IMR-90 (cell line): ENCODE measurements at regions not wholly inside any gene's neighbourhood (a gene's known extent, or its start where the extent isn't known, plus 50 kb on each side); places are given as distances from the start of the nearest gene placed in this dataset.

Source experiments
- ATAC-seq: fragments of 200-7000 bp; cut with Tn5 transposase; 2 replicates; pipeline ENCODE4 v1.9.1; 2020; ENCODE audit warnings: low read depth, mild to moderate bottlenecking, moderate library complexity
- BruUV-seq: library from RNA; stranded (reverse); fragments of 400-500 nt; replicated peaks from 2 replicates; lab custom pipeline; 2021; lab: Mats Ljungman, UMichigan
- CTCF ChIA-PET: fragments of 300-600 bp; formaldehyde crosslinking; extraction: SDS; loops from one replicate; lab custom pipeline; 2021; ENCODE audit warnings: antibody characterized with exemption; lab: Yijun Ruan, JAX
- POLR2A ChIA-PET: fragments of 300-600 bp; sonication (Branson Sonifier 250); formaldehyde crosslinking; loops from one replicate; lab custom pipeline; 2022; ENCODE audit warnings: antibody characterized with exemption; ENCODE audit not compliant: unreplicated experiment; lab: Charles Lee
- DNase-seq: peaks from one replicate; pipeline ENCODE4 v3.0.0; 2013
- H2AFZ ChIP-seq: replicated peaks from 2 replicates; pipeline ENCODE3; 2013; ENCODE audit warnings: low read length, mild to moderate bottlenecking; ENCODE audit not compliant: poor library complexity
- H2AK5ac ChIP-seq: 2 replicates; pipeline ENCODE4 v1.6.1; 2013; ENCODE audit warnings: low read depth, low read length, inconsistent platforms
- H2AK9ac ChIP-seq: replicated peaks from 2 replicates; pipeline ENCODE3; 2013; ENCODE audit warnings: mild to moderate bottlenecking, low read depth, low read length, moderate library complexity; ENCODE audit not compliant: poor library complexity
- H2BK120ac ChIP-seq: 2 replicates; pipeline ENCODE4 v1.6.1; 2013; ENCODE audit warnings: low read depth, low read length, inconsistent platforms
- H2BK15ac ChIP-seq: 3 replicates; pipeline ENCODE4 v1.6.1; 2013; ENCODE audit warnings: low read depth, low read length, inconsistent platforms
- H2BK20ac ChIP-seq: 2 replicates; pipeline ENCODE4 v1.6.1; 2013; ENCODE audit warnings: low read depth, mild to moderate bottlenecking, inconsistent platforms, low read length, moderate library complexity
- H2BK5ac ChIP-seq: 2 replicates; pipeline ENCODE4 v1.6.1; 2013; ENCODE audit warnings: mild to moderate bottlenecking, low read depth, low read length, inconsistent platforms; ENCODE audit not compliant: poor library complexity, severe bottlenecking
- H3K14ac ChIP-seq: replicated peaks from 2 replicates; pipeline ENCODE4 v1.6.1; 2013; ENCODE audit warnings: low read depth, low read length, inconsistent platforms
- H3K18ac ChIP-seq: 2 replicates; pipeline ENCODE4 v1.6.1; 2013; ENCODE audit warnings: low read depth, low read length, control low read depth
- H3K23ac ChIP-seq: 2 replicates; pipeline ENCODE4 v1.6.1; 2013; ENCODE audit warnings: low read depth, low read length, inconsistent platforms
- H3K27ac ChIP-seq: 2 replicates; pipeline ENCODE4 v1.5.1; 2013; ENCODE audit warnings: mild to moderate bottlenecking, control low read depth, low read length; ENCODE audit not compliant: insufficient read depth
- H3K27me3 ChIP-seq: 2 replicates; pipeline ENCODE4 v1.6.1; 2013; ENCODE audit warnings: low read length; ENCODE audit not compliant: control insufficient read depth, insufficient read depth
- H3K36me3 ChIP-seq: 2 replicates; pipeline ENCODE4 v1.6.1; 2013; ENCODE audit warnings: low read length, mixed read lengths; ENCODE audit not compliant: control insufficient read depth, insufficient read depth
- H3K4ac ChIP-seq: 2 replicates; pipeline ENCODE4 v1.6.1; 2013; ENCODE audit warnings: low read depth, low read length, inconsistent platforms
- H3K4me1 ChIP-seq: 2 replicates; pipeline ENCODE4 v1.6.1; 2013; ENCODE audit warnings: low read length, mixed read lengths; ENCODE audit not compliant: control insufficient read depth, insufficient read depth
- H3K4me2 ChIP-seq: 2 replicates; pipeline ENCODE4 v1.6.1; 2013; ENCODE audit warnings: low read depth, mild to moderate bottlenecking, control low read depth, low read length, moderate library complexity
- H3K4me3 ChIP-seq: 2 replicates; pipeline ENCODE4 v1.5.1; 2013; ENCODE audit warnings: low read depth, mild to moderate bottlenecking, control low read depth, low read length, moderate library complexity; ENCODE audit not compliant: insufficient read depth
- H3K56ac ChIP-seq: 2 replicates; pipeline ENCODE4 v1.6.1; 2013; ENCODE audit warnings: low read length, inconsistent platforms; ENCODE audit not compliant: insufficient read depth; ENCODE audit errors: extremely low read depth
- H3K79me1 ChIP-seq, 2 experiments: 2 replicates each; pipeline ENCODE4 v1.6.1; 2013; ENCODE audit warnings: low read length in 2 of 2, inconsistent platforms in 1 of 2, low read depth in 1 of 2
- H3K9ac ChIP-seq: 2 replicates; pipeline ENCODE4 v1.6.1; 2013; ENCODE audit warnings: low read depth, low read length, control low read depth
- H3K9me1 ChIP-seq: 2 replicates; pipeline ENCODE4 v1.6.1; 2013; ENCODE audit warnings: low read length, inconsistent platforms; ENCODE audit not compliant: insufficient read depth
- H3K9me3 ChIP-seq: 2 replicates; pipeline ENCODE4 v1.6.1; 2013; ENCODE audit warnings: low read length; ENCODE audit not compliant: control insufficient read depth, insufficient read depth
- H4K20me1 ChIP-seq: 2 replicates; pipeline ENCODE4 v1.6.1; 2013; ENCODE audit warnings: low read length, inconsistent platforms; ENCODE audit not compliant: insufficient read depth
- H4K5ac ChIP-seq: 2 replicates; pipeline ENCODE4 v1.6.1; 2013; ENCODE audit warnings: mild to moderate bottlenecking, low read depth, low read length, control low read depth
- H4K8ac ChIP-seq, 2 experiments: 2 replicates each; pipeline ENCODE4 v1.6.1; 2013; ENCODE audit warnings: low read depth in 2 of 2, low read length in 2 of 2, control low read depth in 1 of 2, inconsistent platforms in 1 of 2
- H4K91ac ChIP-seq: 2 replicates; pipeline ENCODE4 v1.6.1; 2013; ENCODE audit warnings: low read depth, low read length, inconsistent platforms; ENCODE audit not compliant: insufficient read depth
- BHLHE40 ChIP-seq: fragments of 150-350 bp; IDR thresholded peaks from 2 replicates; pipeline ENCODE4 v1.6.1; 2016; ENCODE audit warnings: mild to moderate bottlenecking, low read depth, low read length
- CEBPB ChIP-seq: IDR thresholded peaks from 2 replicates; pipeline ENCODE4 v1.6.1; 2012; ENCODE audit warnings: low read depth, low read length, improper control_type of control experiment
- CHD1 ChIP-seq: IDR thresholded peaks from 2 replicates; pipeline ENCODE4 v1.6.1; 2012; ENCODE audit warnings: low read depth, low read length, improper control_type of control experiment
- MAFK ChIP-seq: IDR thresholded peaks from 2 replicates; pipeline ENCODE4 v1.6.1; 2012; ENCODE audit warnings: low read depth, low read length, improper control_type of control experiment
- MAZ ChIP-seq: IDR thresholded peaks from 2 replicates; pipeline ENCODE4 v1.6.1; 2012; ENCODE audit warnings: low read depth, mild to moderate bottlenecking, low read length, improper control_type of control experiment, moderate library complexity, borderline replicate concordance
- MXI1 ChIP-seq: IDR thresholded peaks from 2 replicates; pipeline ENCODE4 v1.6.1; 2012; ENCODE audit warnings: low read depth, mild to moderate bottlenecking, low read length, moderate library complexity, borderline replicate concordance
- NFE2L2 ChIP-seq: fragments of 150-350 bp; IDR thresholded peaks from 2 replicates; pipeline ENCODE4 v1.6.1; 2016; ENCODE audit warnings: low read depth, mild to moderate bottlenecking, low read length
- POLR2A ChIP-seq: IDR thresholded peaks from 2 replicates; pipeline ENCODE4 v1.6.1; 2012; ENCODE audit warnings: mild to moderate bottlenecking, low read depth, low read length
- RAD21 ChIP-seq: IDR thresholded peaks from 2 replicates; pipeline ENCODE4 v1.6.1; 2012; ENCODE audit warnings: low read length, improper control_type of control experiment
- RCOR1 ChIP-seq: IDR thresholded peaks from 2 replicates; pipeline ENCODE4 v1.6.1; 2012; ENCODE audit warnings: mild to moderate bottlenecking, low read length, improper control_type of control experiment; ENCODE audit not compliant: insufficient replicate concordance
- RFX5 ChIP-seq: IDR thresholded peaks from 2 replicates; pipeline ENCODE4 v1.8.0; 2012; ENCODE audit warnings: low read depth, mild to moderate bottlenecking, low read length, moderate library complexity
- SMC3 ChIP-seq: fragments of 150-350 bp; IDR thresholded peaks from 2 replicates; pipeline ENCODE4 v1.6.1; 2016; ENCODE audit warnings: low read depth, mild to moderate bottlenecking, antibody characterized with exemption, low read length, moderate library complexity
- WGBS, 2 experiments: methylation state at CpG; one replicate each; pipeline versions ENCODE4 v1.1.5 to v1.1.7; 2013; ENCODE audit warnings: missing lambda C conversion rate in 2 of 2; ENCODE audit not compliant: insufficient read length in 1 of 2; ENCODE audit errors: extremely low coverage in 2 of 2; 5-methylcytosine and 5-hydroxymethylcytosine counted together
- dilution Hi-C: fragments of 300-500 bp; cut with HindIII; formaldehyde crosslinking; loops from one replicate; pipeline ENCODE4 v1.14.3; 2018; ENCODE audit warnings: low sequenced_read_pairs; ENCODE audit not compliant: unreplicated experiment
- in situ Hi-C: fragments of 300-500 bp; cut with MboI; formaldehyde crosslinking; loops from 3 replicates; pipeline ENCODE4 v1.14.3; 2019; ENCODE audit warnings: low sequenced_read_pairs, inconsistent platforms, mixed read lengths
- intact Hi-C: fragments of 100-400 bp; cut with micrococcal nuclease; formaldehyde crosslinking; loops from 2 replicates; pipeline ENCODE4 v1.10.0; 2022
- TF ChIP-seq, protein P1 (sequence below): fragments of 150-350 bp; IDR thresholded peaks from 2 replicates; pipeline ENCODE4 v1.6.1; 2016; ENCODE audit warnings: low read depth, mild to moderate bottlenecking, low read length, moderate library complexity, borderline replicate concordance
- TF ChIP-seq, protein P2 (sequence below): conservative IDR thresholded peaks from 2 replicates; pipeline ENCODE4 v1.5.1; 2012; ENCODE audit warnings: mild to moderate bottlenecking, low read depth, low read length, improper control_type of control experiment
- TF ChIP-seq, protein P3 (sequence below): fragments of 150-350 bp; IDR thresholded peaks from 2 replicates; pipeline ENCODE4 v1.6.1; 2017; ENCODE audit warnings: mild to moderate bottlenecking, antibody characterized with exemption, low read length, low read depth

GRCh38 chr1:67893126-67893495 is 59.8 kb upstream of the GNG12 start:
- Histone ChIP-seq H3K23ac (no peak overlapping the region; the same call in 1 of the 2 replicates), H3K79me1 (no peaks in the 10 kb centered on the region), H3K4me3 (no peak overlapping the region), H2BK120ac (no peak overlapping the region; the same call in 1 of the 2 replicates), H4K20me1 (no peaks in the 10 kb centered on the region), H3K9me3 (no peaks in the 10 kb centered on the region), H4K91ac (no peak overlapping the region), H3K27ac (no peak overlapping the region), H3K56ac (no peak overlapping the region), H4K8ac (no peak overlapping the region), H3K9me1 (peaks cover 18% of the 10 kb centered on the region), H2BK15ac (no peak overlapping the region), H3K14ac (0 out of 2 replicates have a peak overlapping the region, but pooled peaks have one; percentile 66), H4K5ac (no peak overlapping the region), H3K36me3 (no peaks in the 10 kb centered on the region), H2BK5ac (no peak overlapping the region), H2AFZ (no peak overlapping the region), H3K18ac (no peak overlapping the region), H3K27me3 (no peaks in the 10 kb centered on the region), H3K4ac (no peak overlapping the region), H2AK5ac (no peak overlapping the region), H3K4me1 (peaks cover 24% of the 10 kb centered on the region), H3K9ac (no peak overlapping the region), H3K4me2 (no peak overlapping the region), H2BK20ac (no peak overlapping the region), H2AK9ac (no peak overlapping the region)
- ATAC-seq (no peak), DNase-seq (no peak)
- intact Hi-C loops, result no loop called here
- TF ChIP-seq POLR2A (no peak), CHD1 (no peak), RFX5 (no peak), BHLHE40 (no peak), SMC3 (no peak), NFE2L2 (no peak), CEBPB (no peak), MAFK (no peak), MAZ (no peak), RAD21 (no peak), MXI1 (no peak), RCOR1 (no peak)
- TF ChIP-seq, protein P1, sequence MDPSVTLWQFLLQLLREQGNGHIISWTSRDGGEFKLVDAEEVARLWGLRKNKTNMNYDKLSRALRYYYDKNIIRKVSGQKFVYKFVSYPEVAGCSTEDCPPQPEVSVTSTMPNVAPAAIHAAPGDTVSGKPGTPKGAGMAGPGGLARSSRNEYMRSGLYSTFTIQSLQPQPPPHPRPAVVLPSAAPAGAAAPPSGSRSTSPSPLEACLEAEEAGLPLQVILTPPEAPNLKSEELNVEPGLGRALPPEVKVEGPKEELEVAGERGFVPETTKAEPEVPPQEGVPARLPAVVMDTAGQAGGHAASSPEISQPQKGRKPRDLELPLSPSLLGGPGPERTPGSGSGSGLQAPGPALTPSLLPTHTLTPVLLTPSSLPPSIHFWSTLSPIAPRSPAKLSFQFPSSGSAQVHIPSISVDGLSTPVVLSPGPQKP, result no peak
- TF ChIP-seq, protein P2, sequence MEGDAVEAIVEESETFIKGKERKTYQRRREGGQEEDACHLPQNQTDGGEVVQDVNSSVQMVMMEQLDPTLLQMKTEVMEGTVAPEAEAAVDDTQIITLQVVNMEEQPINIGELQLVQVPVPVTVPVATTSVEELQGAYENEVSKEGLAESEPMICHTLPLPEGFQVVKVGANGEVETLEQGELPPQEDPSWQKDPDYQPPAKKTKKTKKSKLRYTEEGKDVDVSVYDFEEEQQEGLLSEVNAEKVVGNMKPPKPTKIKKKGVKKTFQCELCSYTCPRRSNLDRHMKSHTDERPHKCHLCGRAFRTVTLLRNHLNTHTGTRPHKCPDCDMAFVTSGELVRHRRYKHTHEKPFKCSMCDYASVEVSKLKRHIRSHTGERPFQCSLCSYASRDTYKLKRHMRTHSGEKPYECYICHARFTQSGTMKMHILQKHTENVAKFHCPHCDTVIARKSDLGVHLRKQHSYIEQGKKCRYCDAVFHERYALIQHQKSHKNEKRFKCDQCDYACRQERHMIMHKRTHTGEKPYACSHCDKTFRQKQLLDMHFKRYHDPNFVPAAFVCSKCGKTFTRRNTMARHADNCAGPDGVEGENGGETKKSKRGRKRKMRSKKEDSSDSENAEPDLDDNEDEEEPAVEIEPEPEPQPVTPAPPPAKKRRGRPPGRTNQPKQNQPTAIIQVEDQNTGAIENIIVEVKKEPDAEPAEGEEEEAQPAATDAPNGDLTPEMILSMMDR, result no peak
- TF ChIP-seq, protein P3, sequence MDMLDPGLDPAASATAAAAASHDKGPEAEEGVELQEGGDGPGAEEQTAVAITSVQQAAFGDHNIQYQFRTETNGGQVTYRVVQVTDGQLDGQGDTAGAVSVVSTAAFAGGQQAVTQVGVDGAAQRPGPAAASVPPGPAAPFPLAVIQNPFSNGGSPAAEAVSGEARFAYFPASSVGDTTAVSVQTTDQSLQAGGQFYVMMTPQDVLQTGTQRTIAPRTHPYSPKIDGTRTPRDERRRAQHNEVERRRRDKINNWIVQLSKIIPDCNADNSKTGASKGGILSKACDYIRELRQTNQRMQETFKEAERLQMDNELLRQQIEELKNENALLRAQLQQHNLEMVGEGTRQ, result no peak
- POLR2A ChIA-PET, result no interaction called here
- dilution Hi-C loops, result no loop called here
- in situ Hi-C loops, result no loop called here
- CTCF ChIA-PET, result interaction anchor here (0.6 kb wide), 1 partner anchor 117 kb away, joined by 3 read pairs; no protein-coding TSS in a partner anchor
- BruUV-seq, result no TSS peak
- no CpG with 5 or more reads among the region's 3 CpGs for WGBS, 2 experiments
